ENCODE measurements at regions not wholly inside any gene's neighbourhood (a gene's known extent, or its start where the extent isn't known, plus 50 kb on each side); places are given as distances from the start of the nearest gene placed in this dataset.

GRCh38 chr9:2377834-2378233, 243.8 kb upstream of the VLDLR start:
- Histone ChIP-seq H4K91ac (ENCODE audit: insufficient read depth, low read depth, low read length) (no peak overlapping the region), H3K4me3 (ENCODE audit: insufficient read depth, low read depth, low read length) (no peak overlapping the region), H3K23ac (ENCODE audit: low read depth, low read length) (no peak overlapping the region), H4K8ac (ENCODE audit: low read depth in 2 of 2, low read length in 2 of 2) (no peak overlapping the region), H3K9me3 (ENCODE audit: control insufficient read depth, insufficient read depth, low read length) (no peaks in the 10 kb centered on the region), H3K18ac (ENCODE audit: low read depth, low read length) (no peak overlapping the region), H3K4me1 (ENCODE audit: control insufficient read depth, insufficient read depth, low read length) (no peaks in the 10 kb centered on the region), H3K9ac (ENCODE audit: low read depth, low read length) (no peak overlapping the region), H3K4me2 (ENCODE audit: low read depth, low read length) (no peak overlapping the region), H2BK120ac (ENCODE audit: low read depth, low read length) (no peak overlapping the region), H3K79me1 (ENCODE audit: low read depth in 1 of 2, low read length in 2 of 2) (no peaks in the 10 kb centered on the region), H3K14ac (replicated peaks; ENCODE audit: low read depth, low read length) (no peak overlapping the region), H2BK5ac (ENCODE audit: low read depth, low read length, poor library complexity, severe bottlenecking) (no peak overlapping the region), H3K4ac (ENCODE audit: low read depth, low read length) (no peak overlapping the region), H2AK9ac (replicated peaks; ENCODE audit: low read depth, low read length, poor library complexity) (no peak overlapping the region), H2BK20ac (ENCODE audit: low read depth, low read length) (no peak overlapping the region), H3K27me3 (ENCODE audit: control insufficient read depth, insufficient read depth, low read length) (peaks cover 8% of the 10 kb centered on the region; the same call in 1 of the 2 replicates), H2AFZ (replicated peaks; ENCODE audit: low read length, poor library complexity) (no peak overlapping the region), H2AK5ac (ENCODE audit: low read depth, low read length) (no peak overlapping the region), H4K20me1 (ENCODE audit: insufficient read depth, low read length) (no peaks in the 10 kb centered on the region), H2BK15ac (ENCODE audit: low read depth, low read length) (no peak overlapping the region), H3K56ac (ENCODE audit: extremely low read depth, insufficient read depth, low read length) (no peak overlapping the region), H3K36me3 (ENCODE audit: control insufficient read depth, insufficient read depth, low read length) (no peaks in the 10 kb centered on the region), H4K5ac (ENCODE audit: low read depth, low read length) (no peak overlapping the region), H3K9me1 (ENCODE audit: insufficient read depth, low read length) (no peaks in the 10 kb centered on the region), H3K27ac (ENCODE audit: insufficient read depth, low read length) (no peak overlapping the region)
- in situ Hi-C loops (cut with MboI; ENCODE audit: low sequenced_read_pairs): no loop called here
- TF ChIP-seq BHLHE40 (IDR thresholded peaks at IDR 0.05; ENCODE audit: low read depth, low read length) (no peak), POLR2A (IDR thresholded peaks at IDR 0.05; ENCODE audit: low read depth, low read length) (no peak)
- CTCF ChIA-PET: no interaction called here
- WGBS, 2 experiments (ENCODE audit: extremely low coverage in 2 of 2, insufficient read length in 1 of 2): no CpG with 5 or more reads among the region's 1 CpG
- intact Hi-C loops (cut with micrococcal nuclease): no loop called here
- ATAC-seq (ENCODE audit: low read depth): no peak
- dilution Hi-C loops (cut with HindIII; ENCODE audit: low sequenced_read_pairs, unreplicated experiment): no loop called here
- DNase-seq: no peak
- no TSS peak for BruUV-seq (replicated peaks)
- POLR2A ChIA-PET (ENCODE audit: unreplicated experiment): no interaction called here

Data from IMR-90 (cell line).